ENCODE measurements at regions not wholly inside any gene's neighbourhood (a gene's known extent, or its start where the extent isn't known, plus 50 kb on each side); places are given as distances from the start of the nearest gene placed in this dataset.

DNA sequence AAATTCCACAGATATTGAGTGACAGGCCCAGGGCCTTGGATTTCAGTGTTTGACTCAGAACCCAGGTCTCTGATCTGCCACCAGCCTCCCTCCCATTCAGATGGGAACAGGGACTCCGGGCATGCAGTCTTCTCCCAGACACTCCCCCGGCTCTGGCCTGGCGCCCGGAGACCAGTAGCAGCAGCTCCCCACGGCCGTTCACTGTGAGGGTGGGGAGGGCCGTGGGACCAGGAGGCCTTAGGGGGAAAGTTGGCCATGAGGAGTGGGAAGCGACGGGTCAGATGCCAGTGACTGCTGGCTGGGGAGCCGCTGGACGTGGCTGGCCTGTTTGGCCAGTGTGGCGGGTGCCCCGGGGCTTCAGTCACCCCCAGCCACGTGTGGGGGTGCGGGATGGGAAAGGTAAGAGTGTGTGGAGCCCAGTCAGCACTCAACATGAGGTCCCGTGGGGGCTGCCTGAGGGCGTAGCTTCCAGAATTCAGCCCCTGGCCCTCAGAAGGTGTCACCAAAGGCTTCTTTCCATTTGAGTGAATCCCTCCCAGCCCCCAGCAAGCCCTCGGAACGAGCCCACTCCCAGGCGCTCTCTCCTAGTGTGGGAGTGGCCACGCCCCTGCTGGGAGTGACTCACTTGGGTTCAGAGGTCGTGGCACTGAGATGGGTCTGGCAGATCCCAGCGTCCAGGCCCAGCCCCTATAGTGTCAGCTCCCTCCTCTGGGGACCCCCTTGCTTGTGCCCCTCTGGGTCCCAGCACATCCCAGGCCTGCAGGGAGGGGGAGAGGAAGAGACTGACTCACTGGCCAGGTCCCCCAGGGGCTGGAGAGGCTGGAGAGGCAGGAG, 309.4 kb downstream of the SEC14L1 start:
- TF ChIP-seq, protein P1, sequence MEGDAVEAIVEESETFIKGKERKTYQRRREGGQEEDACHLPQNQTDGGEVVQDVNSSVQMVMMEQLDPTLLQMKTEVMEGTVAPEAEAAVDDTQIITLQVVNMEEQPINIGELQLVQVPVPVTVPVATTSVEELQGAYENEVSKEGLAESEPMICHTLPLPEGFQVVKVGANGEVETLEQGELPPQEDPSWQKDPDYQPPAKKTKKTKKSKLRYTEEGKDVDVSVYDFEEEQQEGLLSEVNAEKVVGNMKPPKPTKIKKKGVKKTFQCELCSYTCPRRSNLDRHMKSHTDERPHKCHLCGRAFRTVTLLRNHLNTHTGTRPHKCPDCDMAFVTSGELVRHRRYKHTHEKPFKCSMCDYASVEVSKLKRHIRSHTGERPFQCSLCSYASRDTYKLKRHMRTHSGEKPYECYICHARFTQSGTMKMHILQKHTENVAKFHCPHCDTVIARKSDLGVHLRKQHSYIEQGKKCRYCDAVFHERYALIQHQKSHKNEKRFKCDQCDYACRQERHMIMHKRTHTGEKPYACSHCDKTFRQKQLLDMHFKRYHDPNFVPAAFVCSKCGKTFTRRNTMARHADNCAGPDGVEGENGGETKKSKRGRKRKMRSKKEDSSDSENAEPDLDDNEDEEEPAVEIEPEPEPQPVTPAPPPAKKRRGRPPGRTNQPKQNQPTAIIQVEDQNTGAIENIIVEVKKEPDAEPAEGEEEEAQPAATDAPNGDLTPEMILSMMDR (conservative IDR thresholded peaks at IDR 0.05 in 1 of 2, IDR thresholded peaks at IDR 0.05 in 1 of 2; ENCODE audit: low read depth in 1 of 2, low read length in 2 of 2): no peak
- no peak for TF ChIP-seq EZH2 (IDR thresholded peaks at IDR 0.05; ENCODE audit: low read length, missing control alignments)
- peak overlapping the region; percentile 41 to 67 (median 53) for H3K4me3 ChIP-seq (replicated peaks in 1 of 4; ENCODE audit: control extremely low read depth in 1 of 4, insufficient read depth in 1 of 4, low read depth in 3 of 4, low read length in 4 of 4)
- no peak overlapping the region for H2AFZ ChIP-seq (ENCODE audit: low read length)
- peaks cover 95% of the 10 kb centered on the region for H3K79me2 ChIP-seq (ENCODE audit: control insufficient read depth, insufficient read depth, low read length)
- peak; percentile 57 to 82 for DNase-seq (ENCODE audit: low read depth in 2 of 2)
- peak overlapping the region; percentile 91 for H3K9ac ChIP-seq (ENCODE audit: insufficient read depth, low read length)
- peaks cover 7% of the 10 kb centered on the region for H3K36me3 ChIP-seq (ENCODE audit: control insufficient read depth, insufficient read depth, low read length)
- H3K9me3 ChIP-seq (ENCODE audit: control insufficient read depth, insufficient read depth, low read depth, low read length): no peaks in the 10 kb centered on the region
- H4K20me1 ChIP-seq (ENCODE audit: control insufficient read depth, extremely low read depth, insufficient read depth, low read length): peaks cover 2% of the 10 kb centered on the region
- peak overlapping the region; percentile 91 for H3K27ac ChIP-seq (ENCODE audit: insufficient read depth, low read length)
- H3K27me3 ChIP-seq (ENCODE audit: control insufficient read depth, insufficient read depth, low read length): no peaks in the 10 kb centered on the region
- peak overlapping the region; percentile 86 for H3K4me2 ChIP-seq (ENCODE audit: extremely low read depth, insufficient read depth, low read length)
- peaks cover 64% of the 10 kb centered on the region for H3K4me1 ChIP-seq (ENCODE audit: control insufficient read depth, extremely low read depth, insufficient read depth, low read length)

DNA sequence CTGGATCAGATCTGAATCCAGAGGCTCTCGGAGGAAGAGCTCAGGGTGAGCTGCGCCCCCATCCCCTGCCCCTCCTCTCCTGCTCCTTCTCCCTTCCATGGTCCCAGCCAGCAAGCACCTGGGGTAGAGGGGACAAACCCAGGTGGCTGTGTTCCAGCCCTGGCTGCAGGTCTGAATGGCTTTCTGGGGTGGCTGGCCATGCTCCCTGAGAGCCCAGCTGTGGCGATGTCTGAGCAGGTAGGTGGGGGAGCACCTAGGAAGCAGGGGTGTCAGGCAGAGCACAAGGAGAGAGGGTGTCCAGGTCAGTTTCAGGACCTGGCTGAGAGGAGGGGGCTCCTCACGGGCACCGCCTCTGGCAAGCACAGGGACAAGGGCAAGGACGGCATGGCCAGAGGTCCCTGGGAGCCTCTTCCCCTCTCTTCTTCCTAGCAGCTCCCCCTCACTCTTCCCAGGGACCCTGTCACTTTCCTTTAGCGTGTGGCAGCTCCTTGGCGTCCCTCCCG, 310.0 kb downstream of the SEC14L1 start:
- peak overlapping the region; percentile 86 for H3K4me2 ChIP-seq (ENCODE audit: extremely low read depth, insufficient read depth, low read length)
- H3K4me1 ChIP-seq (ENCODE audit: control insufficient read depth, extremely low read depth, insufficient read depth, low read length): peaks cover 63% of the 10 kb centered on the region
- H4K20me1 ChIP-seq (ENCODE audit: control insufficient read depth, extremely low read depth, insufficient read depth, low read length): peaks cover 2% of the 10 kb centered on the region
- no peaks in the 10 kb centered on the region for H3K27me3 ChIP-seq (ENCODE audit: control insufficient read depth, insufficient read depth, low read length)
- peak overlapping the region; percentile 91 for H3K27ac ChIP-seq (ENCODE audit: insufficient read depth, low read length)
- peaks cover 95% of the 10 kb centered on the region for H3K79me2 ChIP-seq (ENCODE audit: control insufficient read depth, insufficient read depth, low read length)
- no peak overlapping the region for H2AFZ ChIP-seq (ENCODE audit: low read length)
- no peak for TF ChIP-seq EZH2 (IDR thresholded peaks at IDR 0.05; ENCODE audit: low read length, missing control alignments)
- TF ChIP-seq, protein P1 (conservative IDR thresholded peaks at IDR 0.05 in 1 of 2, IDR thresholded peaks at IDR 0.05 in 1 of 2; ENCODE audit: low read depth in 1 of 2, low read length in 2 of 2): no peak
- H3K9ac ChIP-seq (ENCODE audit: insufficient read depth, low read length): peak overlapping the region; percentile 91
- no peaks in the 10 kb centered on the region for H3K9me3 ChIP-seq (ENCODE audit: control insufficient read depth, insufficient read depth, low read depth, low read length)
- H3K4me3 ChIP-seq (replicated peaks in 1 of 4; ENCODE audit: control extremely low read depth in 1 of 4, insufficient read depth in 1 of 4, low read depth in 3 of 4, low read length in 4 of 4): peak overlapping the region; percentile 41 to 67 (median 53)
- H3K36me3 ChIP-seq (ENCODE audit: control insufficient read depth, insufficient read depth, low read length): peaks cover 13% of the 10 kb centered on the region
- DNase-seq (ENCODE audit: low read depth in 2 of 2): no peak

DNA sequence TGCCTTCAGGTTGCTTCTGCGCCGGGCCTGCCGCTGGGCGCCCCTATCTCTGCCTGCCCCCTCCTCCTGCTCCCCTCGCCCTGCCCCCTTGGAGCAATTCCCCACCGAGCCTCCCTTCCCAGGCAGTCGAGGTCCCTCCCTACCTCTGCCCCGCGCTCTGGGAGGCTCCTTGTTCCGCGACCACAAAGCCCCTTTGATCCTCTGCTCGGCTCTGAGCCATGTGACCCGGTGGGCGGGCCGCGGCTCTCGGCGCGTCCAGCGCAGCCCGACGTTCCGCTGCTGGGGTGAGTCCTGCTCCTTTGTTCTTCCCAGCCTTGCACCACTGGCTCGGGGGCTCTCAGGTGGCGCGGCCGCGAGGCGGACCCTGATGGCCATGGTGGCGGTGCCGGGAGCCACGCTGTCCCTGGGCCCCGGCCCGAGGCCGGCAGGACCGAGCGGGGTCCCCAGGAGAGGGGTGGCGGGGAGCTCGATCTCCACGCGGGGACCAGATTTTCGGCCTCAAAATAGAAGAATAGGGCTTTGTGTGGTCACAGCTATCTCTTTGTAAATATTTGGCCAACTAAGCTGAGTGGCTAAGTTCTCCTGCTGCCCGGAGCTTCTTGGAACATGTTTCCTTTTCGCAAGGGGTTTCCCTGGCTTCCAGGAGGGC, 310.6 kb downstream of the SEC14L1 start:
- Histone ChIP-seq H2AFZ (ENCODE audit: low read length) (no peak overlapping the region), H3K4me1 (ENCODE audit: control insufficient read depth, extremely low read depth, insufficient read depth, low read length) (peaks cover 59% of the 10 kb centered on the region), H3K4me3 (replicated peaks in 1 of 4; ENCODE audit: control extremely low read depth in 1 of 4, insufficient read depth in 1 of 4, low read depth in 3 of 4, low read length in 4 of 4) (peak overlapping the region; percentile 41 to 67 (median 53)), H3K9ac (ENCODE audit: insufficient read depth, low read length) (peak overlapping the region; percentile 91), H3K4me2 (ENCODE audit: extremely low read depth, insufficient read depth, low read length) (peak overlapping the region; percentile 86), H3K27ac (ENCODE audit: insufficient read depth, low read length) (peak overlapping the region; percentile 91), H3K79me2 (ENCODE audit: control insufficient read depth, insufficient read depth, low read length) (peaks cover 97% of the 10 kb centered on the region), H3K9me3 (ENCODE audit: control insufficient read depth, insufficient read depth, low read depth, low read length) (no peaks in the 10 kb centered on the region), H4K20me1 (ENCODE audit: control insufficient read depth, extremely low read depth, insufficient read depth, low read length) (peaks cover 2% of the 10 kb centered on the region), H3K36me3 (ENCODE audit: control insufficient read depth, insufficient read depth, low read length) (peaks cover 13% of the 10 kb centered on the region), H3K27me3 (ENCODE audit: control insufficient read depth, insufficient read depth, low read length) (no peaks in the 10 kb centered on the region)
- peak; percentile 71 to 80 for DNase-seq (ENCODE audit: low read depth in 2 of 2)
- TF ChIP-seq, protein P1 (conservative IDR thresholded peaks at IDR 0.05 in 1 of 2, IDR thresholded peaks at IDR 0.05 in 1 of 2; ENCODE audit: low read depth in 1 of 2, low read length in 2 of 2): no peak
- no peak for TF ChIP-seq EZH2 (IDR thresholded peaks at IDR 0.05; ENCODE audit: low read length, missing control alignments)
